HG03103 (cell line): ENCODE measurements at regions not wholly inside any gene's neighbourhood (a gene's known extent, or its start where the extent isn't known, plus 50 kb on each side); places are given as distances from the start of the nearest gene placed in this dataset.

ENCODE experiments used
- ATAC-seq: cut with Tn5 transposase; IDR thresholded peaks from one replicate; pipeline ENCODE4 v1.9.1; 2021; ENCODE audit warnings: low read depth; ENCODE audit not compliant: unreplicated experiment

- ATAC-seq, result no peak
Measured at GRCh38 chr20:7722564-7722963, 217.7 kb downstream of the HAO1 start.

- no peak for ATAC-seq
Measured at GRCh38 chr20:7723284-7723683, 217.0 kb downstream of the HAO1 start.

- ATAC-seq, result no peak
Measured at GRCh38 chr20:7728338-7728737, 211.9 kb downstream of the HAO1 start.

DNA sequence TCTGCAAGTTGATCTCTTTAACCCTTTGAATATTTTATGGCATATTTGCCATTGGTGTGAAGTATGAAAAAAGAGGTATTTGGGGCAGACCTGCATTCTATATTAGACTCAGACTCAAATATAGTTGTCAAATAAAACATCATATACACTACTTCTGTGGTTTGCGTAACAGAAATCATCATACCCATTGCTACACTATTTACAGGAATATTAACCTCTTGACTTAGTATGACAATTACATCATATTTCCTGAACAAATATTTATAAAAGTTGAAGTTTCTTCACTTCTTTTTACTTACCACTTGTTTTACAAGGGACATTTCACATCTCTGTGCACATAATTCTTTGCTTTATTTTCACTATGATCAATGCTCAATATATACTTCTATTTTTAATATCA is 206.0 kb downstream of the HAO1 start:
- no peak for ATAC-seq

GRCh38 chr20:7736336-7736735 is 203.9 kb downstream of the HAO1 start:
- no peak for ATAC-seq

DNA sequence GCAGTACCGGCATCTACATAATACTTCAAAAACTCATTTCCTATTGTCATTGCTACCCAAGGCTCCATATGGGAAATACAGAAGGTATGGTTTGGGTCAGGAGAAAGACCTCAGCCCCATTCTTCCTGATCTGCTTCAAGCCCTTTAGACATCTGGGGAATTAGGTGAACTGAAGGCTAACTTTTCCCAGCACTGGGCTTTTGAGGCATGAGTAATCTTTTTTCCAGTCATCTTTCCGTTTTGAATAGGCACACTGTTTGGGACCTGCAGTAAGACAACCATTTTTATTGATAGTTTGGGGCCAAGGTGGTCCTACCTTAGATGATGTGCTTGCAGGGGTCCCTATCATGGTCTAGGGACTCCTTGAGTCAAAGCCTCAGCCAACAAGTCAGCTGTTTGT is 198.4 kb downstream of the HAO1 start:
- no peak for ATAC-seq

DNA sequence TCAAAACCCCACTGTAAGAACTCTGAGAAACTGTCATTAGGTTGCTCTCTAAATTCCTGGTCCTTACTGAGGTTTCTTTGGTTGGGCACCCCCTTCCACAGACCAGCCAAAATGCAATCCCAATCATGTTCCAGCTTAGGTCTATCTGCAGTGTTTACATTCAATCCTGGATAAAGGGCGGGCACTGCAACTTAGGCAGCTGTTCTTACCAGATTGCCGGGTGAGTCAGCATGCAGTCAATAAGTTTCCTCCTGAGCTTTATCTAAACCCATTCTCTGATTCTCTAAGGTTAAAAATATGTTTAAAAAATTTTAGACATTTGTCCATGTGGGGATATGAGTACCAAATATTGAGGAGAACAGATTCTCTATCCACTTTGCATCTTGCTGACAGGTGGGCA is 197.8 kb downstream of the HAO1 start:
- no peak for ATAC-seq

DNA sequence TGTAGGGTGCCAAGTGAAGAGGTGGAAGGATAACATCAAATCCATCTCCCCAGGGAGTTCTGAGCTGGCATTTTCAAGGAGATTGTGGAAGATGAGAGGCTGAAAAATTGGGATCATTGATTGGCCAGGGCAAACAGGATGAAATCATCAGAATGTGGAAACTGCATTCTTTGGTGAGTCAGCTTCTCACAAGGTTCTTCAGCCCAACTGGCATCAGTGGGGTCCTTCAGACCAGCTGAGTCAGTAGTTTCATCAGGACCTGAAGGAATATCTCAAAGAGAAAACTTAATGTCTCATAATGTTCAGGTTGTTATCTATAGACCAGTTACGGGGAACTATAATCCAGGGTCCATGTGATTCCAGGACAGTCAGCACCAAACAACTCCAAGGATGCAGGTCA is 195.8 kb downstream of the HAO1 start:
- ATAC-seq, result no peak

DNA sequence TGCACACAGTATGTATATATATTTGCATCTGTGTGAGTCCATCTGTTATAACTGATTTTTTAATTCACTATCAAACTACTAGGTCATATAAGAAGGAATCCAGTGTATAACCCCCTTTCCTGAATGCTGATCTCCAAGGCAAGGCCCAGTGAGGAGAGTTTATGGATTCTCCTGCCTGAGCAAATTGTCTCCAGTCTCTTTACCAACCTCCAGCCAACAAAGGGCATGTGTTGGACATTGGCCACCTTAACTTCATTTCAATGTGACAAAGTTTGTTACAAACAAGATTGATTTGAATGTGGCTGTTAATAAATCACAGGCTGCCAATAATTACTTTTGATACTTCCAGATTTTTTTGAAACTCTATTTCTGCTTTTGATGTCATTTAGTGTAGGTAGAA is 191.6 kb downstream of the HAO1 start:
- no peak for ATAC-seq

- no peak for ATAC-seq
Measured at GRCh38 chr20:7754102-7754501, 186.2 kb downstream of the HAO1 start.

DNA sequence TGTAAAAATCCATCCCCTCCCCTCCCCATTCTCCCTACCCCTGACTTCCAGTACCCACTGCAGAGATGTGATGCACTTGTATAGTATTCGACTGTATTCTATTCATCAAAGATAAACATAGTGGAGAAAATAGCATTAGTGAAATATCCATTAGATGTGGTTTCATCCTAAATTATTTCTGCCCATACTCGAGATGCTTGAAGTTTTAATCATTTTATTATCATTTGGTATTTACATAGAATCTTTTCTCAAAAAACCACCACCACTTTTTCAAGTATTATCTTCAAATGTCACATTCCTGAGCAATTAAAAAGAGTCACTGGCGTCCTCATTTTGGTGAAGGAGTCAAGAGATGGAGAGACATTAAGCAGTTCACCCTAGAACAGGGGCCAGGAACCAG is 181.9 kb downstream of the HAO1 start:
- no peak for ATAC-seq

DNA sequence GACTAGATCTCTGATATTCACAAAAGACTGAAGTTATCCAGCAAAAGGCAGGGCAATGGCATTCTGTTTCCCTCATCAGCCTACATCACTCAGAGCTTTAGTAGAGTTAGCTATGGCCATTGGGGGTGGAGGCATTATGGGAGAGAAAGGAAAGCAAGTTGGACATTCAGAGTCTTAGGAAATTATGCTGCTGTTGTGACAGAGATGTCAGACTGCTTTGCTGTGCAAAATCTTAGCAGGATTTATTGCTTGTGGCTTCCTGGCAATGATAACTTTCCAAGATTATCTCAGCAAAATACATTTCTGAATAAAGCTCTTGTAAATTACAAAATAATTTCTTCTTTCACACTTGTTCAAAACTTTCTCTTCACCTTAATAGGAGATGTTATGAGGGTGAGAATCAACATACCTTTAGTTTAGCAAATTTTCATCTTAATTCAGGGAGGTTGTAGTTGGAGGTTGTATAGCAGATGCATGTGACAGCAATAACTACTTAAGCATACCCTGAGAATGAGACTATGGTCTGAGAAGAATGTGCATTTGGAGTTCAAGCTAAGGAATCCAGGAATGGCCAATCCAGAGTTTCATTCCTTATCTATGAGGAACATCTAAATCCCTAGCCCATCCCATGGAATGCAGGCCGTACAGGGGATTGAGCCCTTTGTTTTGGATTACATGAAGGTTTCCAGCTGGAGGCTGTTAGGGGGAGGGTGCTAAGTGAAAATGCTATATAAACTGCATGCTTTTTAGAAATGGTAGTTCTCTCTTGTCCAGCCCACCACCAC is 179.8 kb downstream of the HAO1 start:
- no peak for ATAC-seq

GRCh38 chr20:7765221-7765620 is 175.0 kb downstream of the HAO1 start:
- peak; percentile 56 for ATAC-seq

DNA sequence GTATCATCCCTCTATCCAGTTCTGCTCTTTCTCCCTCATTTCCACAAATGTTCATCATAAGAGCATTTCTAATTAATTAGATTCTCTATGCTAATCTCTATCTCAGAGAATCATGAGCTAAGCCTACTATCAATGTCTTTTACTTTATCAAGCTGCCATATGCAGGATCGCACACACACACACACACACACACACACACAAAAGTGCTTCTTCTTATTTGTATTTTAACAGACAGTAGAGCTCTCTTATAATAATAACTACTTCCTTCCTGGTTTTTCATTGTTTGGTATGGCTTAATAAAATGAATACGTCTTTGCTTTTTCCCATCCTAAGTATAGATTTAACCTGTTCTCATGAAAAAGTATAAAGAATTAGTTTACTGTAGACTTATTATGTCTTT is 170.2 kb downstream of the HAO1 start:
- ATAC-seq, result no peak

GRCh38 chr20:7770578-7770977 is 169.7 kb downstream of the HAO1 start:
- peak; percentile 79 for ATAC-seq

- ATAC-seq, result no peak
Measured at GRCh38 chr20:7772371-7772770, 167.9 kb downstream of the HAO1 start.

- no peak for ATAC-seq
Measured at GRCh38 chr20:7773511-7773910, 166.7 kb downstream of the HAO1 start.

DNA sequence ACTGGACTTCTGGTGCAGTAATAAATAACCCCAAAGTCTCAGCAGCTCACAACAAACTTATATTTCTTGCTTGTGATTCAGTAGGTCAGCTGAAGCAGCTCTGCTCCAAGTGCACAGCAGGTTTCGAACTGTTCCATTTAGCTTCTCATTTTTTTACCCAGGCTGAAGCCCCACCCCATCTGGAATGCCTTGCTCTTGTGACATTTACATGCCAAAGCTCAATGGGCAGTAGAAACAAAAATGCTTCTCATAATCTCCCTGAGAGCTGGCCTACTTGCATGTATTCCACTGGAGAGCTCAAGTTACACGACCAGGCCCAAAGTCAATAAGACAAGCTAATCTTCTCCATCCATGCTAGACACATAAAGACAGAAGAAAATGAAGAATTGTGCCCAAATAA is 165.2 kb downstream of the HAO1 start:
- no peak for ATAC-seq

- ATAC-seq, result no peak
Measured at GRCh38 chr20:7776148-7776547, 164.1 kb downstream of the HAO1 start.

DNA sequence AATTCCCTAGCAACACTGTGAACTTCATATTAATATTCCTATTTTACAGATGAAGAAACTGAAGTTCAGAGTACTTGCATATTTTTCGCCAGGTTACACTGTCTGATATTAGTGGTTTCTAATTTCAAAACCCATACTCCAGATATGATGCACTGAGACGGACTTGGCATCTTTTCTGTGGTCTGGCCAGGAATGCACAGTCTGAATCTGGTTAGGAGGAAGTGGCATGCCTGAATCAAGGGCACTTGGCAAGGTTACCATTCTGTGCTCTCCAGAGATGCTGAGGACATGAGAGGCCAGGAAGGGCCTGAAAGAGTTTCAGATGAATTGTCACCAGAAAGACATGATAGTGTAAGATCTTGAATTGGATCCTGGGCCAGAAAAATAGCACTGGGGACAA is 150.1 kb downstream of the HAO1 start:
- ATAC-seq, result no peak

GRCh38 chr20:7792150-7792869 is 147.9 kb downstream of the HAO1 start:
- ATAC-seq, result no peak

DNA sequence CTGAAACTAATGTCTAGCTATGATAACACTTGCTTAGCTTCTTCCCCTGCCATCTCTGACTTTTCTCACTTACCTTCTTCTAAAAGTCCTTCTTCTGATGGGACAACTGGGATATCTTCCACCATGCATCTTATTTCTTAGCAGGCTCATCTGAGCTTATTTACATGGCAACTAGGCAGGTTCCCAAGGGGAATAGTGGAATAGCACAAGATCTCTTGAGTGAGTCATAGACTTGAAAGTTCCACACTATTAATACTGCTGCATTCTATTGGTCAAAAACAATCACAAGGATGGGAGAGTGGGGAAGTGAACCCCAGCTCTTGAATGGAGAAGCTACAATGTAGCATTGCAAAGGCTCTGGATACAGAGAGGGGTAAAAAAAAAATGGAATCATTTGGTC is 142.1 kb downstream of the HAO1 start:
- no peak for ATAC-seq
